WTC11 (cell line): ENCODE measurements at regions not wholly inside any gene's neighbourhood (a gene's known extent, or its start where the extent isn't known, plus 50 kb on each side); places are given as distances from the start of the nearest gene placed in this dataset.
"Not testable (repeated sequence)": the region's sequence is repeated elsewhere in the genome, so short reads cannot be mapped to it uniquely, and the experiment has no call there.

ENCODE experiments used
- ATAC-seq: fragments of 200-7000 bp; cut with Tn5 transposase; 2 replicates; pipeline ENCODE4 v1.10.0; 2021; ENCODE audit warnings: mild to moderate bottlenecking, moderate library complexity
- CTCF ChIA-PET: fragments of 300-600 bp; sonication (Branson Sonifier 250); formaldehyde crosslinking; loops from one replicate; lab custom pipeline; 2021; ENCODE audit warnings: antibody characterized with exemption; lab: Charles Lee
- POLR2A ChIA-PET: fragments of 350-600 bp; sonication (Branson Sonifier 250); formaldehyde crosslinking; loops from one replicate; lab custom pipeline; 2021; ENCODE audit warnings: antibody characterized with exemption; lab: Charles Lee
- DNase-seq: peaks from one replicate; pipeline ENCODE4 v3.0.0; 2021; ENCODE audit warnings: low spot score
- H3K27ac Mint-ChIP-seq: 2 replicates; pipeline ENCODE4 v1.8.0; 2021; ENCODE audit warnings: mixed read lengths
- H3K27me3 Mint-ChIP-seq: 2 replicates; pipeline ENCODE4 v1.8.0; 2021; ENCODE audit warnings: low read depth, mild to moderate bottlenecking, moderate library complexity, mixed read lengths
- H3K36me3 Mint-ChIP-seq: 2 replicates; pipeline ENCODE4 v1.8.0; 2021; ENCODE audit warnings: mixed read lengths
- H3K4me1 Mint-ChIP-seq: 2 replicates; pipeline ENCODE4 v1.8.0; 2022; ENCODE audit warnings: mixed read lengths
- H3K4me3 Mint-ChIP-seq: 2 replicates; pipeline ENCODE4 v1.8.0; 2021; ENCODE audit warnings: mild to moderate bottlenecking, moderate library complexity, mixed read lengths
- H3K9me3 Mint-ChIP-seq: 2 replicates; pipeline ENCODE4 v1.8.0; 2021; ENCODE audit warnings: mixed read lengths
- ATF1 ChIP-seq: sonication (generic); formaldehyde crosslinking; IDR thresholded peaks from 2 replicates; pipeline ENCODE4 v1.8.1; 2023; ENCODE audit warnings: mild to moderate bottlenecking, moderate library complexity, missing genetic modification reagents
- CREB1 ChIP-seq: sonication (generic); formaldehyde crosslinking; IDR thresholded peaks from 2 replicates; pipeline ENCODE4 v1.8.0; 2023; ENCODE audit warnings: mild to moderate bottlenecking, missing genetic modification reagents
- FOXJ3 ChIP-seq: sonication (generic); formaldehyde crosslinking; IDR thresholded peaks from 2 replicates; pipeline ENCODE4 v1.9.0; 2021; ENCODE audit warnings: missing genetic modification reagents, mild to moderate bottlenecking, borderline replicate concordance
- FOXP1 ChIP-seq: sonication (generic); formaldehyde crosslinking; IDR thresholded peaks from 2 replicates; pipeline ENCODE4 v1.8.0; 2022; ENCODE audit warnings: missing genetic modification reagents, mild to moderate bottlenecking, moderate library complexity, borderline replicate concordance
- GABPB1 ChIP-seq: sonication (generic); formaldehyde crosslinking; IDR thresholded peaks from 2 replicates; pipeline ENCODE4 v1.8.1; 2023; ENCODE audit warnings: mild to moderate bottlenecking, missing genetic modification reagents
- GTF2I ChIP-seq: fragments of 250-450 bp; sonication (Bioruptor Pico); conservative IDR thresholded peaks from 2 replicates; pipeline ENCODE4 v1.4.0; 2021; ENCODE audit warnings: mild to moderate bottlenecking
- MYBL2 ChIP-seq: sonication (generic); formaldehyde crosslinking; IDR thresholded peaks from 2 replicates; pipeline ENCODE4 v1.8.1; 2023; ENCODE audit warnings: mild to moderate bottlenecking, moderate library complexity, missing genetic modification reagents
- NFE2L1 ChIP-seq: sonication (generic); formaldehyde crosslinking; IDR thresholded peaks from 2 replicates; pipeline ENCODE4 v1.8.1; 2023; ENCODE audit warnings: missing genetic modification reagents
- NR2C2 ChIP-seq: sonication (generic); formaldehyde crosslinking; IDR thresholded peaks from 2 replicates; pipeline ENCODE4 v1.8.0; 2022; ENCODE audit warnings: mild to moderate bottlenecking, missing genetic modification reagents
- SMAD4 ChIP-seq: sonication (generic); formaldehyde crosslinking; IDR thresholded peaks from 2 replicates; pipeline ENCODE4 v1.8.0; 2022; ENCODE audit warnings: mild to moderate bottlenecking, missing genetic modification reagents
- SOX15 ChIP-seq: fragments of 250-450 bp; sonication (Bioruptor Pico); IDR thresholded peaks from 2 replicates; pipeline ENCODE4 v1.9.0; 2021; ENCODE audit warnings: mild to moderate bottlenecking
- TCF7 ChIP-seq: sonication (generic); formaldehyde crosslinking; IDR thresholded peaks from 2 replicates; pipeline ENCODE4 v1.8.0; 2022; ENCODE audit warnings: mild to moderate bottlenecking, low read depth, missing genetic modification reagents, moderate library complexity
- TEAD1 ChIP-seq: sonication (generic); formaldehyde crosslinking; IDR thresholded peaks from 2 replicates; pipeline ENCODE4 v1.8.0; 2022; ENCODE audit warnings: mild to moderate bottlenecking, missing genetic modification reagents
- ZNF121 ChIP-seq: sonication (generic); formaldehyde crosslinking; IDR thresholded peaks from 2 replicates; pipeline ENCODE4 v1.8.0; 2023; ENCODE audit warnings: missing genetic modification reagents
- ZNF138 ChIP-seq: sonication (generic); formaldehyde crosslinking; conservative IDR thresholded peaks from 2 replicates; pipeline ENCODE4 v1.8.1; 2022; ENCODE audit warnings: mild to moderate bottlenecking, moderate library complexity, missing genetic modification reagents
- ZNF263 ChIP-seq: sonication (generic); formaldehyde crosslinking; IDR thresholded peaks from 2 replicates; pipeline ENCODE4 v1.8.1; 2022; ENCODE audit warnings: low read depth, mild to moderate bottlenecking, moderate library complexity, missing genetic modification reagents
- ZNF317 ChIP-seq: sonication (generic); formaldehyde crosslinking; IDR thresholded peaks from 2 replicates; pipeline ENCODE4 v1.8.1; 2023; ENCODE audit warnings: low read depth, mild to moderate bottlenecking, moderate library complexity, missing genetic modification reagents, borderline replicate concordance
- TF ChIP-seq, protein P1 (sequence below): sonication (generic); formaldehyde crosslinking; IDR thresholded peaks from 2 replicates; pipeline ENCODE4 v1.8.1; 2022; ENCODE audit warnings: low read depth, mild to moderate bottlenecking, moderate library complexity, missing genetic modification reagents, borderline replicate concordance
- TF ChIP-seq, protein P2 (sequence below): sonication (generic); formaldehyde crosslinking; IDR thresholded peaks from 2 replicates; pipeline ENCODE4 v1.8.0; 2023; ENCODE audit warnings: missing genetic modification reagents, mild to moderate bottlenecking, borderline replicate concordance
- TF ChIP-seq, protein P3 (sequence below): sonication (generic); formaldehyde crosslinking; IDR thresholded peaks from 2 replicates; pipeline ENCODE4 v1.8.0; 2022; ENCODE audit warnings: mild to moderate bottlenecking, missing genetic modification reagents
- TF ChIP-seq, protein P4 (sequence below): sonication (generic); formaldehyde crosslinking; IDR thresholded peaks from 2 replicates; pipeline ENCODE4 v1.8.1; 2022; ENCODE audit warnings: low read depth, missing genetic modification reagents, borderline replicate concordance
- TF ChIP-seq, protein P5 (sequence below): sonication (generic); formaldehyde crosslinking; conservative IDR thresholded peaks from 2 replicates; pipeline ENCODE4 v1.8.1; 2022; ENCODE audit warnings: mild to moderate bottlenecking, missing genetic modification reagents
- TF ChIP-seq, protein P6 (sequence below): fragments of 250-450 bp; sonication (Bioruptor Pico); IDR thresholded peaks from 2 replicates; pipeline ENCODE4 v2.1.2; 2022; ENCODE audit warnings: mild to moderate bottlenecking, moderate library complexity

DNA sequence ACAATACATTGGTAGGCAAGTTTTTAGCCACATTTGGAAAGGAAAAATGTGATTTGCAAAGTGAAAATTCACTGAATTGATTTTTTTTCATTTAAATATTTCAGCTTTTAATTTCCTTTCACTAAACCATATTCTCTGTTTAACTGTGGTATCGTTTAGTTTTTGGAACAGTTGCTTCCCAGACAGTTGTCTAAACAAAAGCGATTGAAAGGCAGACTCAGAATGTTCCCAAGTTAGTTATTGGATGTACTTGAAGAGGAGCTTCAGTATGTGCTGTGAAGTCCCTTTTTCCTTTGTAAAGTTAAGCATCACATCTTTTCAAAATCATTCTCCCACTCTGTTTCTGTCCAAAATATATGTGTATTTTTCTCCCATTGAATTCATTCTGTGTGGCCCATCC lies 623.4 kb upstream of the LUZP2 start (continued):
- TF ChIP-seq ZNF121 (CRISPR knock-in tag) (no peak), NR2C2 (CRISPR knock-in tag) (no peak), FOXP1 (no peak), SOX15 (CRISPR knock-in tag) (no peak), NFE2L1 (CRISPR knock-in tag) (no peak), ZNF138 (CRISPR knock-in tag) (no peak), TEAD1 (CRISPR knock-in tag) (no peak), ZNF263 (CRISPR knock-in tag) (no peak), FOXJ3 (CRISPR knock-in tag) (no peak)
- TF ChIP-seq, protein P1, sequence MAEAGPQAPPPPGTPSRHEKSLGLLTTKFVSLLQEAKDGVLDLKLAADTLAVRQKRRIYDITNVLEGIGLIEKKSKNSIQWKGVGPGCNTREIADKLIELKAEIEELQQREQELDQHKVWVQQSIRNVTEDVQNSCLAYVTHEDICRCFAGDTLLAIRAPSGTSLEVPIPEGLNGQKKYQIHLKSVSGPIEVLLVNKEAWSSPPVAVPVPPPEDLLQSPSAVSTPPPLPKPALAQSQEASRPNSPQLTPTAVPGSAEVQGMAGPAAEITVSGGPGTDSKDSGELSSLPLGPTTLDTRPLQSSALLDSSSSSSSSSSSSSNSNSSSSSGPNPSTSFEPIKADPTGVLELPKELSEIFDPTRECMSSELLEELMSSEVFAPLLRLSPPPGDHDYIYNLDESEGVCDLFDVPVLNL (CRISPR knock-in tag), result no peak
- TF ChIP-seq, protein P2, sequence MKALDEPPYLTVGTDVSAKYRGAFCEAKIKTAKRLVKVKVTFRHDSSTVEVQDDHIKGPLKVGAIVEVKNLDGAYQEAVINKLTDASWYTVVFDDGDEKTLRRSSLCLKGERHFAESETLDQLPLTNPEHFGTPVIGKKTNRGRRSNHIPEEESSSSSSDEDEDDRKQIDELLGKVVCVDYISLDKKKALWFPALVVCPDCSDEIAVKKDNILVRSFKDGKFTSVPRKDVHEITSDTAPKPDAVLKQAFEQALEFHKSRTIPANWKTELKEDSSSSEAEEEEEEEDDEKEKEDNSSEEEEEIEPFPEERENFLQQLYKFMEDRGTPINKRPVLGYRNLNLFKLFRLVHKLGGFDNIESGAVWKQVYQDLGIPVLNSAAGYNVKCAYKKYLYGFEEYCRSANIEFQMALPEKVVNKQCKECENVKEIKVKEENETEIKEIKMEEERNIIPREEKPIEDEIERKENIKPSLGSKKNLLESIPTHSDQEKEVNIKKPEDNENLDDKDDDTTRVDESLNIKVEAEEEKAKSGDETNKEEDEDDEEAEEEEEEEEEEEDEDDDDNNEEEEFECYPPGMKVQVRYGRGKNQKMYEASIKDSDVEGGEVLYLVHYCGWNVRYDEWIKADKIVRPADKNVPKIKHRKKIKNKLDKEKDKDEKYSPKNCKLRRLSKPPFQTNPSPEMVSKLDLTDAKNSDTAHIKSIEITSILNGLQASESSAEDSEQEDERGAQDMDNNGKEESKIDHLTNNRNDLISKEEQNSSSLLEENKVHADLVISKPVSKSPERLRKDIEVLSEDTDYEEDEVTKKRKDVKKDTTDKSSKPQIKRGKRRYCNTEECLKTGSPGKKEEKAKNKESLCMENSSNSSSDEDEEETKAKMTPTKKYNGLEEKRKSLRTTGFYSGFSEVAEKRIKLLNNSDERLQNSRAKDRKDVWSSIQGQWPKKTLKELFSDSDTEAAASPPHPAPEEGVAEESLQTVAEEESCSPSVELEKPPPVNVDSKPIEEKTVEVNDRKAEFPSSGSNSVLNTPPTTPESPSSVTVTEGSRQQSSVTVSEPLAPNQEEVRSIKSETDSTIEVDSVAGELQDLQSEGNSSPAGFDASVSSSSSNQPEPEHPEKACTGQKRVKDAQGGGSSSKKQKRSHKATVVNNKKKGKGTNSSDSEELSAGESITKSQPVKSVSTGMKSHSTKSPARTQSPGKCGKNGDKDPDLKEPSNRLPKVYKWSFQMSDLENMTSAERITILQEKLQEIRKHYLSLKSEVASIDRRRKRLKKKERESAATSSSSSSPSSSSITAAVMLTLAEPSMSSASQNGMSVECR (CRISPR knock-in tag), result no peak

DNA sequence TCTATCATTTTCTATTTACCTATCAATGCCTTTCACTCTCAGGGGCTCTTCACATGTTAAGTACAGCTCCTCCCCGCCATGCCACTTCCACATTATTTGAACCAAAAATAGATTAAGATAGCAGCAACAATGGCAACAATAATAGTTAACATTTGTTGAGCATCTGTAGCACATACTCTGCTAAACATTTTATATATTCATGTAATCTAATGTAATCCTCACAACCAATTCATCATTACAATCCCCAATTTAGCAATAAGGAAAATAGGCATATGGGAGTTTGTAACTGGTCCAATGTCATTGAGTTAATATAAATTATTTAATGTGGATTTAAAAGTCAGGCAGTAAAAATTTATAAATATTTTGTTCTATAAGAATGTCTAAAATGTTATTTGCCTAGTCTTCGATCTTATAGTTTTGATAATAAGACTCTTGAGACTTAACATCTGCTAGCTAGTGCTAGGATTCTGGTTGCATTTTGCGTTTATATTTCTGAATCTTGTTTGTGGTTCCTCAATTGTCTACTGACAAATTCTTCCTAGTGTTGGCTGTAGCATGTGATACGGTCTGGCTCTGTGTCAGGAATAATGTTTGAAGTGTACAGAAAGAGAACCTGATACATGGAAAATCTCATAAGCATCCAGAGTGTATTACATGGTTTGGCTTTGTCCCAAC lies 621.5 kb upstream of the LUZP2 start:
- no peak for TF ChIP-seq GTF2I (CRISPR knock-in tag)
- TF ChIP-seq CREB1 (CRISPR knock-in tag), result no peak
- no peak for TF ChIP-seq ZNF317 (CRISPR knock-in tag)
- TF ChIP-seq, protein P3, sequence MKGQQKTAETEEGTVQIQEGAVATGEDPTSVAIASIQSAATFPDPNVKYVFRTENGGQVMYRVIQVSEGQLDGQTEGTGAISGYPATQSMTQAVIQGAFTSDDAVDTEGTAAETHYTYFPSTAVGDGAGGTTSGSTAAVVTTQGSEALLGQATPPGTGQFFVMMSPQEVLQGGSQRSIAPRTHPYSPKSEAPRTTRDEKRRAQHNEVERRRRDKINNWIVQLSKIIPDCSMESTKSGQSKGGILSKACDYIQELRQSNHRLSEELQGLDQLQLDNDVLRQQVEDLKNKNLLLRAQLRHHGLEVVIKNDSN (CRISPR knock-in tag), result no peak
- TF ChIP-seq TCF7 (CRISPR knock-in tag), result no peak
- no peak for TF ChIP-seq MYBL2
- no peak for TF ChIP-seq SMAD4 (CRISPR knock-in tag)
- TF ChIP-seq GABPB1 (CRISPR knock-in tag), result no peak
- TF ChIP-seq, protein P4, sequence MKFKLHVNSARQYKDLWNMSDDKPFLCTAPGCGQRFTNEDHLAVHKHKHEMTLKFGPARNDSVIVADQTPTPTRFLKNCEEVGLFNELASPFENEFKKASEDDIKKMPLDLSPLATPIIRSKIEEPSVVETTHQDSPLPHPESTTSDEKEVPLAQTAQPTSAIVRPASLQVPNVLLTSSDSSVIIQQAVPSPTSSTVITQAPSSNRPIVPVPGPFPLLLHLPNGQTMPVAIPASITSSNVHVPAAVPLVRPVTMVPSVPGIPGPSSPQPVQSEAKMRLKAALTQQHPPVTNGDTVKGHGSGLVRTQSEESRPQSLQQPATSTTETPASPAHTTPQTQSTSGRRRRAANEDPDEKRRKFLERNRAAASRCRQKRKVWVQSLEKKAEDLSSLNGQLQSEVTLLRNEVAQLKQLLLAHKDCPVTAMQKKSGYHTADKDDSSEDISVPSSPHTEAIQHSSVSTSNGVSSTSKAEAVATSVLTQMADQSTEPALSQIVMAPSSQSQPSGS, result no peak
- no peak for TF ChIP-seq ATF1 (CRISPR knock-in tag)
- TF ChIP-seq, protein P5, sequence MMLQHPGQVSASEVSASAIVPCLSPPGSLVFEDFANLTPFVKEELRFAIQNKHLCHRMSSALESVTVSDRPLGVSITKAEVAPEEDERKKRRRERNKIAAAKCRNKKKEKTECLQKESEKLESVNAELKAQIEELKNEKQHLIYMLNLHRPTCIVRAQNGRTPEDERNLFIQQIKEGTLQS, result no peak
- TF ChIP-seq, protein P6, sequence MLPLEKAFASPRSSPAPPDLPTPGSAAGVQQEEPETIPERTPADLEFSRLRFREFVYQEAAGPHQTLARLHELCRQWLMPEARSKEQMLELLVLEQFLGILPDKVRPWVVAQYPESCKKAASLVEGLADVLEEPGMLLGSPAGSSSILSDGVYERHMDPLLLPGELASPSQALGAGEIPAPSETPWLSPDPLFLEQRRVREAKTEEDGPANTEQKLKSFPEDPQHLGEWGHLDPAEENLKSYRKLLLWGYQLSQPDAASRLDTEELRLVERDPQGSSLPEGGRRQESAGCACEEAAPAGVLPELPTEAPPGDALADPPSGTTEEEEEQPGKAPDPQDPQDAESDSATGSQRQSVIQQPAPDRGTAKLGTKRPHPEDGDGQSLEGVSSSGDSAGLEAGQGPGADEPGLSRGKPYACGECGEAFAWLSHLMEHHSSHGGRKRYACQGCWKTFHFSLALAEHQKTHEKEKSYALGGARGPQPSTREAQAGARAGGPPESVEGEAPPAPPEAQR (CRISPR knock-in tag), result no peak
- Mint-ChIP-seq H3K27ac (no peak overlapping the region), H3K4me3 (0 out of 2 replicates have a peak overlapping the region, but pooled peaks have one; percentile 1), H3K36me3 (peaks cover 15% of the 10 kb centered on the region), H3K9me3 (peaks cover 12% of the 10 kb centered on the region), H3K27me3 (no peaks in the 10 kb centered on the region), H3K4me1 (peaks cover 34% of the 10 kb centered on the region)
- DNase-seq (no peak), ATAC-seq (no peak)
- POLR2A ChIA-PET, result interaction anchor here (0.6 kb wide), 1 partner anchor 786 kb away, joined by 3 read pairs; no protein-coding TSS in a partner anchor
- CTCF ChIA-PET, result no interaction called here

DNA sequence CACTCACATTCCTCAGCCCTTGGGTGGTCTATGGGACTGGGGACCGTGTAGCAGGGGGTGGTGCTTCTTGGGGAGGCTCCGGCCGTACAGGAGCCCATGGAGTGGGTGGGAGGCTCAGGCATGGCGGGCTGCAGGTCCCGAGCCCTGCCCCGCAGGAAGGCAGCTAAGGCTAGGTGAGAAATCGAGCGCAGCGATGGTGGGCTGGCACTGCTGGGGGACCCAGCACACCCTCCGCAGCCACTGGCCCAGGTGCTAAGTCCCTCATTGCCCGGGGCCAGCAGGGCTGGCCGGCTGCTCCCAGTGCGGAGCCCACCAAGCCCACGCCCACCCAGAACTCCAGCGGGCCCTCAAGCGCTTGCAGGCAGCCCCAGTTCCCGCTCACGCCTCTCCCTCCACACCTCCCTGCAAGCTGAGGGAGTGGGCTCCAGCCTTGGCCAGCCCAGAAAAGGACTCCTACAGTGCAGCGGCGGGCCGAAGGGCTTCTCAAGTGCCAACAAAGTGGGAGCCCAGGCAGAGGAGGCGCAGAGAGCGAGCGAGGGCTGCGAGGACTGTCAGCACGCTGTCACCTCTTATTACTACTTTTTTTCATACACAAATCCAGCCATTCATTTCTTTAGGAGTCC lies 613.3 kb upstream of the LUZP2 start:
- H3K9me3 Mint-ChIP-seq, result not testable (repeated sequence)

More for the DNA sequence above, 613.3 kb upstream of the LUZP2 start:
- POLR2A ChIA-PET, H3K4me3 Mint-ChIP-seq, H3K27ac Mint-ChIP-seq, ATAC-seq, H3K36me3 Mint-ChIP-seq, CTCF ChIA-PET, H3K27me3 Mint-ChIP-seq: not testable (repeated sequence)
- DNase-seq, result peak; percentile 7
- H3K4me1 Mint-ChIP-seq, result peaks cover 29% of the 10 kb centered on the region
